ENCODE measurements at regions not wholly inside any gene's neighbourhood (a gene's known extent, or its start where the extent isn't known, plus 50 kb on each side); places are given as distances from the start of the nearest gene placed in this dataset.

DNA sequence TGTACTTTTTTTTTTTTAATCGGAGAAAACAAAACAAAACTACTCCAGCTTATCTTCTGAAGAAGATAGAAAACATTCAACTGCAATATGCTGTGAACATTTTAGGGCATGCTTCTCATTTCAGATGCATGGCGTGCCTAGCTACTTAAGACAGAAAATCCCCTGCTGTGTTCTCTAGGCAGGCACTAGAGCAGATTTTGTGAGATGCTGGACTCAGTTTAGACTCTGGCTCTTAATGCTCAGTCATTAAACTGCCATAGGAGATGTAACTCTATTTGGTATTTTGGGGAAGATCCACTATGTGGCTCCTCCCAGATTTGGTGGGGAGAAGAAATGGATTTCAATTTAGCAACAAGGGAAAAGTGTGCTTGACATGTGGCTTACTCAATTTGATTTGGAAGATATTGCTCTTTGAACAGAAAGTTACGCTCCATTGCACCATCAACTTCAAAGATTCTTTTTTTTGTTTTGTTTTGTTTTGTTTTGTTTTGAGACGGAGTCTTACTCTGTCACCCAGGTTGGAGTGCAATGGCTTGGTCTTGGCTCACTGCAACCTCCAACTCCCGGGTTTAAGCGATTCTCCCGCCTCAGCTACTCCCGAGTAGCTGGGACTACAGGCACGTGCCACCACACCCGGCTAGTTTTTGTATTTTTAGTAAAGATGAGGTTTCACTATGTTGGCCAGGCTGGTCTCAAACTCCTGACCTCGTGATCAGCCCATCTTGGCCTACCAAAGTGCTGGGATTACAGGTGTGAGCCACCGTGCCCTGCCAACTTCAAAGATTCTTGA lies 62.0 kb upstream of the LEKR1 start:
- no peak for DNase-seq (ENCODE audit: low read depth in 1 of 2, low spot score in 1 of 2)
- no peaks in the 10 kb centered on the region for H3K36me3 ChIP-seq
- peaks cover 15% of the 10 kb centered on the region for H3K4me1 ChIP-seq (ENCODE audit: low read depth)
- H3K27me3 ChIP-seq, result no peaks in the 10 kb centered on the region
- H3K9me3 ChIP-seq (ENCODE audit: low read depth), result no peaks in the 10 kb centered on the region
- no peak overlapping the region for H3K27ac ChIP-seq
- H3K4me3 ChIP-seq, result no peak overlapping the region
- TF ChIP-seq, protein P1, sequence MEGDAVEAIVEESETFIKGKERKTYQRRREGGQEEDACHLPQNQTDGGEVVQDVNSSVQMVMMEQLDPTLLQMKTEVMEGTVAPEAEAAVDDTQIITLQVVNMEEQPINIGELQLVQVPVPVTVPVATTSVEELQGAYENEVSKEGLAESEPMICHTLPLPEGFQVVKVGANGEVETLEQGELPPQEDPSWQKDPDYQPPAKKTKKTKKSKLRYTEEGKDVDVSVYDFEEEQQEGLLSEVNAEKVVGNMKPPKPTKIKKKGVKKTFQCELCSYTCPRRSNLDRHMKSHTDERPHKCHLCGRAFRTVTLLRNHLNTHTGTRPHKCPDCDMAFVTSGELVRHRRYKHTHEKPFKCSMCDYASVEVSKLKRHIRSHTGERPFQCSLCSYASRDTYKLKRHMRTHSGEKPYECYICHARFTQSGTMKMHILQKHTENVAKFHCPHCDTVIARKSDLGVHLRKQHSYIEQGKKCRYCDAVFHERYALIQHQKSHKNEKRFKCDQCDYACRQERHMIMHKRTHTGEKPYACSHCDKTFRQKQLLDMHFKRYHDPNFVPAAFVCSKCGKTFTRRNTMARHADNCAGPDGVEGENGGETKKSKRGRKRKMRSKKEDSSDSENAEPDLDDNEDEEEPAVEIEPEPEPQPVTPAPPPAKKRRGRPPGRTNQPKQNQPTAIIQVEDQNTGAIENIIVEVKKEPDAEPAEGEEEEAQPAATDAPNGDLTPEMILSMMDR (IDR thresholded peaks at IDR 0.05; ENCODE audit: low read depth, low read length), result no peak

DNA sequence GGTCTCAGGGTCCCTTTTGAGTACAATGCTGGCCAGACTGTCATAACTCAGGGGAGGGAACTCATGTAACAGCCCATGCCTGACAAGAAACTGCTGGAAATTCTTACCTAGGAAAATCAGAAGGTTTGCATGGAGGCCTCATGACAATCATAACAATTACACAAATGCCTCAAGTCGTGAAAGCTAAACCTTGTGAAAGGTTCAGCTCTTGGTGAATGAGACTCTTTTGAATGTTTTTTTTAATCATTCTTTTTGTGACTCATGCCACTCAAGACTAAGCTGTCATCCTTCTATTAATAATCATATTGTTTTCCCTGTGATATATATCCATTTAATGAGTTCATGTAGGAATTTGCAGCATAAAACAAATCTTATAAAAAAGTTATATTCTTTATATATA lies 61.4 kb upstream of the LEKR1 start:
- TF ChIP-seq, protein P1 (IDR thresholded peaks at IDR 0.05; ENCODE audit: low read depth, low read length), result no peak
- no peak overlapping the region for H3K27ac ChIP-seq
- no peaks in the 10 kb centered on the region for H3K9me3 ChIP-seq (ENCODE audit: low read depth)
- DNase-seq (ENCODE audit: low read depth in 1 of 2, low spot score in 1 of 2), result no peak
- H3K4me1 ChIP-seq (ENCODE audit: low read depth), result peaks cover 15% of the 10 kb centered on the region
- no peaks in the 10 kb centered on the region for H3K27me3 ChIP-seq
- H3K4me3 ChIP-seq, result no peak overlapping the region
- no peaks in the 10 kb centered on the region for H3K36me3 ChIP-seq

DNA sequence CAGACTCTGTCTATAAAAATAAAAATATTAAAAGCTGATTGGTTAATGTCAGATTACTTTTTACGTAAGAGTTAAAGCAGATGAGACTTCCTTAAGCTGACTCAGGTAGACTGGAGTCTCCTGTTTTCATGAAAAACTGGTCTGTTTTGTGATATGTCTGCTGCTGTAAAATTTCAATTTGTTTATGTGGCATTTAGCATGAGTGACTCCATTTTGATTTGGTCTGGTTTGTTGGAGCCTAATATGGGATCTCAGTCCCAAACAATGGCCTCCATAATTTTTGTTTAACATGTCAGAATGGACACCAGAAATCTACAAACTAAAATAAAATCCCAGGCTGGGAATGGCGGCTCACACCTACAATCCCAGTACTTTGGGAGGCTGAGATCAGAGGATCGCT lies 57.8 kb upstream of the LEKR1 start:
- TF ChIP-seq, protein P1 (IDR thresholded peaks at IDR 0.05; ENCODE audit: low read depth, low read length), result no peak
- Histone ChIP-seq H3K4me1 (ENCODE audit: low read depth) (peaks cover 6% of the 10 kb centered on the region), H3K36me3 (no peaks in the 10 kb centered on the region), H3K27me3 (no peaks in the 10 kb centered on the region), H3K4me3 (no peak overlapping the region), H3K9me3 (ENCODE audit: low read depth) (no peaks in the 10 kb centered on the region), H3K27ac (no peak overlapping the region)
- DNase-seq (ENCODE audit: low read depth in 1 of 2, low spot score in 1 of 2), result no peak

DNA sequence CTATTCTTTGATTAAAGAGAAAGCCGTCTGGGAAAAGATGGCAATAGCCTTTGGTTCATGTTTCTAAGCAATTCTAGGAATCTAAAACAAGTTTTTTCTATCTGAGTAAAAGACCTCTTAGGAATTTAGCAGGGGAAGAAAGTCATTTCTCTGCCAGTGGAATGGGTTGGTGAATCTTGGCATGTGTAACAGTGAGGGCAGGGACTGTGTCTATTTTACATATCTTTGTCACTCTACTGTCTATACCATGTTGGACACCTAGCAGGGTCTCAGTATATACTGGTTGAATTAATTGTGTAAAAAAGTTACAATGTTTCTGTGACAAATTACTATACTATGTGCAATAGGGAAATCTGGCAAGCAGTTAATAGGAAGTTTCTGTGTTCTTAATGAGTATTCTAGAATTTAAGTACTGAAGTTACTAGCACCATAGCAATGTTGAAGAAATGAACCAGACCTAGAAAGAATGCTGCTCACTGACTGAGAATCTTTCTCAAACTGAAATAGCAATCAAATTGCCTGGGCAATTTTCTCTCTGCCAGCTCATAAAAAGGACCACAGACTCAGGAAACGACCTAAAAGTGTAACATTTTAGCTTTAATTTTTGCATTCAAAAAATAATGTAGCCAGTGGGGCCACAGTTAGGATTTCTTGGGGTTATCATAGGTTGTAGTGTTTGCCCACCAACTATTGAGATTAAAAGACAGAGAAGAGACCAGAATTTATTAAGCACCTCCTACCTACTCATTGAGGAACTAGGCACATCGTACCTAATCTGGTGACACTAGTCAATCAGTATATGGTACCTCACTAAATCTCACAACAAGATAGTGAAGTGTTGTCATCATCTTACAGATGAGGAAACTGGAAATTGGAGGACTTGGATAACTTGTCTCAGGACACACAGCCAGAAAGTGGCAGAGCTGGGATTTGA lies 56.2 kb upstream of the LEKR1 start:
- no peak overlapping the region for H3K27ac ChIP-seq
- no peaks in the 10 kb centered on the region for H3K36me3 ChIP-seq
- no peak for DNase-seq (ENCODE audit: low read depth in 1 of 2, low spot score in 1 of 2)
- H3K9me3 ChIP-seq (ENCODE audit: low read depth), result no peaks in the 10 kb centered on the region
- H3K27me3 ChIP-seq, result no peaks in the 10 kb centered on the region
- H3K4me1 ChIP-seq (ENCODE audit: low read depth), result peaks cover 7% of the 10 kb centered on the region
- H3K4me3 ChIP-seq, result no peak overlapping the region
- TF ChIP-seq, protein P1 (IDR thresholded peaks at IDR 0.05; ENCODE audit: low read depth, low read length), result no peak

DNA sequence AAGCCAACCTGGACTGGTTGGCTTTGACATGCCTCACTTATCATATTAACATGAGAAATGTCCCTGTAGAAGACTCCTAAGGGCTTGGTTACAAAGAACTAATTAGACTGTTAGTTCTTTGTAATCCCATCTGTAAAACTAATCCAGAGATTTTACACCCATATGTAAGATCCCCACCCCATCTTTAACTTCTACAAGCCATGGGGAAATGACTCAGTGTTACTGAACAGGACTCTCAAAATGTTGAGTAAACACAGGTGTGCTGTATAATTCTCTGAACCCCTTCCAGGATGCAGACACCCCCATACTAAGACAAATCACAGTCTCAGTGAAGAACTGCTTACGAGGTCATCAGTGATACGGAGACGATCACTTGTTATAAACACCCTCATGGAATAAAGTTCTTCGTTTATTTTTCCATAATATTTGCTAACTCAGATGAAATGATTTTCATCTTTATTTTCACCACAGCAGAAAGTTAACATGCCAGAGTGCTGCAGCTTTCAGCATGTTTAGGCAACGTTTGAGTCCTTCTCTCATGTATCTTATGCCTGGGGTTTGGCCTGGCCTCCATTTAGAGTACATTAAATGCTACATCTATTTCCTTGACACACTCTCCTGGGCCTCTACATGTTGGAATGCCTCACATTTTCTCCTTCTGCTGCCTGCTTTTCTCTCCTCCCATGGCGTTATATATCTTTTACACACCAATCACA lies 55.3 kb upstream of the LEKR1 start:
- DNase-seq (ENCODE audit: low read depth in 1 of 2, low spot score in 1 of 2), result no peak
- TF ChIP-seq, protein P1 (IDR thresholded peaks at IDR 0.05; ENCODE audit: low read depth, low read length), result no peak
- H3K27ac ChIP-seq, result no peak overlapping the region
- no peaks in the 10 kb centered on the region for H3K36me3 ChIP-seq
- peaks cover 7% of the 10 kb centered on the region for H3K4me1 ChIP-seq (ENCODE audit: low read depth)
- no peaks in the 10 kb centered on the region for H3K9me3 ChIP-seq (ENCODE audit: low read depth)
- no peak overlapping the region for H3K4me3 ChIP-seq
- no peaks in the 10 kb centered on the region for H3K27me3 ChIP-seq
